HFF-Myc (cell line): ENCODE measurements at regions not wholly inside any gene's neighbourhood (a gene's known extent, or its start where the extent isn't known, plus 50 kb on each side); places are given as distances from the start of the nearest gene placed in this dataset.

ENCODE experiments used
- DNase-seq: peaks from one replicate; pipeline ENCODE4 v3.0.0-alpha.2; 2011; ENCODE audit warnings: low read depth; ENCODE audit errors: extremely low read depth
- H3K4me3 ChIP-seq: replicated peaks from 2 replicates; pipeline ENCODE4 v1.5.1; 2011; ENCODE audit warnings: low read depth, mild to moderate bottlenecking, control low read depth, low read length
- CTCF ChIP-seq: IDR thresholded peaks from 2 replicates; pipeline ENCODE4 v1.5.1; 2012; ENCODE audit warnings: mild to moderate bottlenecking, low read depth, low read length, control low read depth; ENCODE audit errors: missing control alignments

- TF ChIP-seq CTCF = no peak
- H3K4me3 ChIP-seq = no peak overlapping the region
- no peak for DNase-seq
These were observed 100.1 kb upstream of the LRFN5 start for GRCh38 chr14:41506552-41506951.

DNA sequence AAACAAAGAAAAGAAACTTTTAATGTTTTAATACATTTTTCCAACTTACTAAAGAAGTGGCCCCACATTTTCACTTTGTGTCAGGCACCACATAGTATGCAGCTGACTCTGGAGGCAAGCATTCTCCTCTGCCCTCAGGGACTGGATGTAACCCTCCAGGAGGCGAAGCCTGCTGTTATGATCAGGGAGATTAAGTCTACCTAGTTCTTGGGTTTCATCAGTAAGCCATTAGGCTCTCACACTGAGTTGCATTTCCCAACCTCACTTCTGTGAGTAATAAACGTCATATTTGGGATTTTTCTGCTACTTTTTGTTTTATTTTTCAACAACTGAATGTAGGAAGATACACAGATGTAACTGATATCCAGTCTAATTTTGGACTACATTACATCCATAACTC lies 101.2 kb upstream of the LRFN5 start:
- DNase-seq = no peak
- no peak overlapping the region for H3K4me3 ChIP-seq
- TF ChIP-seq CTCF = no peak

- TF ChIP-seq CTCF = no peak
- DNase-seq = no peak
- H3K4me3 ChIP-seq = no peak overlapping the region
These were observed 107.7 kb upstream of the LRFN5 start for GRCh38 chr14:41498959-41499358.

- DNase-seq = no peak
- no peak for TF ChIP-seq CTCF
- no peak overlapping the region for H3K4me3 ChIP-seq
These were observed 116.4 kb upstream of the LRFN5 start for GRCh38 chr14:41490323-41490722.

DNA sequence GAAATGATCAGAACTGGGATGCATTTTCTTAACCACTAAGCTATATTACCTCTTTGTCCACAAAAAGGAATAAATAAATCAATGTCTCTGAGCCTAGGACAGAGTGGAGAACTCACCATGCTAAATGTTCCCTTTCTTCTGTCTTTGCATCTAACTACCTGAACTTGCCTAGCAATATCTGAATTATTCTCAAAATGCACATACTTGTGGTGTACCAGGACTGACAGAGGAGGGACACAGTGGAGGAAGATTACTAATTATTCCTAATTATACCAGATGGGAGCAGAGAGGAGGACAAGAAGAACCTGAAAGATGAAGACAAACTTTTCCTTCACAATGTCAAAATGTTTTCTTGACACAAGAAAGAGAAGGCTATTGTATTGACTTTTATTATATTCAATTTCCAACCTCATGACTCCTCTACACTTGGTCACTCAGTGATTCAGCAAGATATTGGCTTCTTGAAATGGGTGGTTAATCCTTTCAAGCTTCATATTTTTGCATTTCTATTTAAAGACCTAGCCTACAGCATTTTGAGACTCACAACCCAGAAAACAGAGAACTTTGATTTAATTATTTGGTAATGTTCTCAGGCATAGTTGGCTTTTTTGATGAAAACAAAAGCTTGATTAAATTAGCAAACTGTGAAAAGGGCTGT lies 117.2 kb upstream of the LRFN5 start:
- TF ChIP-seq CTCF = no peak
- H3K4me3 ChIP-seq = no peak overlapping the region
- no peak for DNase-seq

GRCh38 chr14:41488401-41488800 lies 118.3 kb upstream of the LRFN5 start:
- no peak for DNase-seq
- no peak for TF ChIP-seq CTCF
- no peak overlapping the region for H3K4me3 ChIP-seq

DNA sequence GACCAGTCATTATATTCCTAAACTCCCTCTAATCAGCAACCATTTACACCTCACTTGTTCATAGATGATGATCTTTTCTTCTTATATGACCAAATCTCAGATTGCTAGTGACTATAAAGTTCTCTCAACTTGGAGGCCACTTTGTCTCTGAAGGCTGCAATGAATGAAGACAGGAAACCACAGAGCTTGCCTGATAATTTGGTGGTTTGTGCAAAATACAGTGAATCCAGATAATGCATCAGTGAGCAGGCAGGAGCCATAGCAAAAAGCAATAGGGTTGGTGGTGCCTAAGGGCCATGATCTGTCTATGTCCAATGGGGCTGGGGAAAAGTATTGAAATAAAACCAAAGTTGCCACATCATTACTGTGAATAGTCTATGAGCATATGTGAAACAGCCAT lies 123.8 kb upstream of the LRFN5 start:
- TF ChIP-seq CTCF = no peak
- H3K4me3 ChIP-seq = no peak overlapping the region
- no peak for DNase-seq
